Esophagus squamous epithelium (tissue), 4 donors: ENCODE measurements at regions not wholly inside any gene's neighbourhood (a gene's known extent, or its start where the extent isn't known, plus 50 kb on each side); places are given as distances from the start of the nearest gene placed in this dataset.

Experiments used
- CTCF ChIP-seq, 6 experiments: fragments of 450-650 bp in 4 of 6; fragments of 200-600 bp in 2 of 6; sonication (generic) in 2 of 6; IDR thresholded peaks; one replicate each; pipeline ENCODE4 v1.5.1; 2016 to 2019; ENCODE audit warnings: antibody characterized with exemption in 6 of 6, mild to moderate bottlenecking in 4 of 6, moderate library complexity in 4 of 6
- POLR2A ChIP-seq, 4 donors: fragments of 450-650 bp; IDR thresholded peaks; one replicate each; pipeline ENCODE4 v1.6.1; 2017; ENCODE audit warnings: antibody characterized with exemption in 4 of 4, mild to moderate bottlenecking in 4 of 4, moderate library complexity in 3 of 4

GRCh38 chrY:15415165-15415564, 890.8 kb downstream of the NLGN4Y start:
- TF ChIP-seq CTCF (IDR thresholded peaks at IDR 0.05) (no peak), POLR2A (IDR thresholded peaks at IDR 0.05) (no peak)
